Prostate gland (tissue), 2 donors: ENCODE measurements at regions not wholly inside any gene's neighbourhood (a gene's known extent, or its start where the extent isn't known, plus 50 kb on each side); places are given as distances from the start of the nearest gene placed in this dataset.

Source experiments
- DNase-seq: peaks from one replicate; pipeline ENCODE4 v3.0.0-alpha.2; 2019; ENCODE audit warnings: low spot score
- H3K27ac ChIP-seq, 2 donors: fragments of 200-600 bp; sonication (generic); 2 replicates each; pipeline ENCODE4 v1.5.1; 2017 to 2019
- H3K27me3 ChIP-seq: fragments of 200-600 bp; sonication (generic); replicated peaks from 2 replicates; pipeline ENCODE4 v1.5.1; 2019; ENCODE audit not compliant: insufficient read depth
- H3K36me3 ChIP-seq, 2 donors: fragments of 200-600 bp; sonication (generic); 1 replicate in 1 of 2; 2 replicates in 1 of 2; pipeline versions ENCODE4 v1.5.1 to v1.8.1; 2017 to 2019
- H3K4me1 ChIP-seq: fragments of 200-600 bp; sonication (generic); replicated peaks from 2 replicates; pipeline ENCODE4 v1.5.1; 2019
- H3K4me3 ChIP-seq, 2 donors: fragments of 200-600 bp; sonication (generic); 2 replicates each; pipeline ENCODE4 v1.5.1; 2017 to 2019
- H3K9me3 ChIP-seq: fragments of 200-600 bp; sonication (generic); 2 replicates; pipeline ENCODE4 v1.5.1; 2017
- CTCF ChIP-seq, 4 experiments: fragments of 200-600 bp in 2 of 4; fragments of 450-650 bp in 2 of 4; sonication (generic) in 2 of 4; IDR thresholded peaks; 1 replicate in 3 of 4; 2 replicates in 1 of 4; pipeline ENCODE4 v1.5.1; 2016 to 2019; ENCODE audit warnings: antibody characterized with exemption in 4 of 4, mild to moderate bottlenecking in 2 of 4, moderate library complexity in 2 of 4
- POLR2A ChIP-seq: fragments of 450-650 bp; IDR thresholded peaks from one replicate; pipeline ENCODE4 v1.6.1; 2016; ENCODE audit warnings: antibody characterized with exemption, mild to moderate bottlenecking
- POLR2AphosphoS5 ChIP-seq: sonication (generic); formaldehyde crosslinking; IDR thresholded peaks from one replicate; pipeline ENCODE4 v1.6.1; 2017; ENCODE audit warnings: antibody characterized with exemption
- WGBS: methylation state at CpG from one replicate; pipeline ENCODE4 v1.1.5; 2018; 5-methylcytosine and 5-hydroxymethylcytosine counted together
- intact Hi-C: fragments of 100-400 bp; cut with DNase I; formaldehyde crosslinking; loops from one replicate; pipeline ENCODE4 v1.14.2; 2022

GRCh38 chr6:144606083-144606482, 320.9 kb downstream of the UTRN start:
- H3K4me1 ChIP-seq, result no peaks in the 10 kb centered on the region
- H3K4me3 ChIP-seq, result no peak overlapping the region
- intact Hi-C loops, result no loop called here
- H3K36me3 ChIP-seq, result no peaks in the 10 kb centered on the region
- TF ChIP-seq POLR2AphosphoS5 (no peak), POLR2A (no peak), CTCF (IDR thresholded peaks at IDR 0.05) (no peak)
- no peak overlapping the region for H3K27ac ChIP-seq
- H3K27me3 ChIP-seq, result no peaks in the 10 kb centered on the region
- DNase-seq, result no peak
- 72% methylated on average over 2 of the region's 2 CpGs for WGBS
- H3K9me3 ChIP-seq, result no peaks in the 10 kb centered on the region

DNA sequence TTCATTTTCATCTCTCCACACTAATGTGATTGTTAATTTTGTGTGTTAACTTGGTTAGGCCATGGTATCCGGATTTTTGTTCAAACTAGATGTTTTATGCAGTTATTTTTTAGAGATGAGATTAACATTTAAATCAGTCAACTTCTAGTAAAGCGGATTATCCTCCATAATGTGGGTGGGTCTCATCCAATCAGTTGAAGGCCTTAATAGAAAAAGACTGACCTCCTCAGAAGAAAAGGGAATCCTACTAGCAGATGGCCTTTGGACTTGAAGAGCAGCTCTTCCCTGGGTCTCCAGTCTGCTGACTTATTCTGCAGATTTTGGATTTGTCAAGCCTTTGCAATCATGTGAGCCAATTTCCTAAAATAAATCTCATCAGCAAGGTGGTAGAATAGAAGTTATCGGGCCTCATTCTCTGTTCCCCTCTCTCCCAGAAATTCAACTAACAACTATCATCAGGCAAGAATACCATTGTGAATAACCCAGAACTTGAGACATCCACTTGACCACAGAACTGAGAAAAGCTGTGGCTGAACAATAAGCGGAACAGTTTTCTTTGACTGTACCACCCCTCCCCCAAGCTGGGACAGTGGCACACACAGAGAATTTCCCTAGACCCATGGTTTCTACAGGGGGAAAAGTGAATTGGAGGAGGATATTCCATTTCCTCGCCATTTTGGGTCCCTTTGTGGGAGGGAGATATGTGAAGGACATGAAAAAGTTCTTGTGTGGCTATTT, 323.0 kb downstream of the UTRN start:
- 95% methylated on average over 5 of the region's 5 CpGs for WGBS

GRCh38 chr6:144612811-144613210, 327.7 kb downstream of the UTRN start:
- Histone ChIP-seq H3K27me3 (no peaks in the 10 kb centered on the region), H3K27ac (no peak overlapping the region), H3K36me3 (no peaks in the 10 kb centered on the region), H3K4me1 (no peaks in the 10 kb centered on the region), H3K9me3 (no peaks in the 10 kb centered on the region), H3K4me3 (no peak overlapping the region)
- intact Hi-C loops, result no loop called here
- no peak for DNase-seq
- WGBS, result 83% methylated on average over 1 of the region's 1 CpG
- TF ChIP-seq CTCF (IDR thresholded peaks at IDR 0.05) (no peak), POLR2A (no peak), POLR2AphosphoS5 (no peak)

More for the DNA sequence above, 323.0 kb downstream of the UTRN start:
- TF ChIP-seq POLR2A, result no peak
- TF ChIP-seq CTCF (IDR thresholded peaks at IDR 0.05), result no peak
- no peak for TF ChIP-seq POLR2AphosphoS5
- no peak for DNase-seq
- H3K27me3 ChIP-seq, result no peaks in the 10 kb centered on the region
- H3K9me3 ChIP-seq, result no peaks in the 10 kb centered on the region
- no peaks in the 10 kb centered on the region for H3K36me3 ChIP-seq
- H3K27ac ChIP-seq, result no peak overlapping the region
- H3K4me1 ChIP-seq, result no peaks in the 10 kb centered on the region
- no peak overlapping the region for H3K4me3 ChIP-seq
- intact Hi-C loops, result no loop called here

- Histone ChIP-seq H3K36me3 (no peaks in the 10 kb centered on the region), H3K9me3 (no peaks in the 10 kb centered on the region), H3K27me3 (no peaks in the 10 kb centered on the region), H3K4me1 (no peaks in the 10 kb centered on the region), H3K27ac (no peak overlapping the region), H3K4me3 (no peak overlapping the region)
- intact Hi-C loops, result no loop called here
- 54% methylated on average over 2 of the region's 2 CpGs for WGBS
- no peak for DNase-seq
- no peak for TF ChIP-seq POLR2A
- TF ChIP-seq CTCF (IDR thresholded peaks at IDR 0.05), result no peak
- no peak for TF ChIP-seq POLR2AphosphoS5
Measured at GRCh38 chr6:144613859-144614258, 328.7 kb downstream of the UTRN start.

GRCh38 chr6:144615870-144616269, 330.7 kb downstream of the UTRN start:
- TF ChIP-seq POLR2A, result no peak
- H3K27ac ChIP-seq, result no peak overlapping the region
- no peaks in the 10 kb centered on the region for H3K9me3 ChIP-seq
- H3K36me3 ChIP-seq, result no peaks in the 10 kb centered on the region
- 96% methylated on average over 2 of the region's 2 CpGs for WGBS
- no peaks in the 10 kb centered on the region for H3K4me1 ChIP-seq
- intact Hi-C loops, result no loop called here
- no peak overlapping the region for H3K4me3 ChIP-seq
- no peaks in the 10 kb centered on the region for H3K27me3 ChIP-seq
- no peak for DNase-seq
